GM12878 (cell line): ENCODE measurements at regions not wholly inside any gene's neighbourhood (a gene's known extent, or its start where the extent isn't known, plus 50 kb on each side); places are given as distances from the start of the nearest gene placed in this dataset.

ENCODE experiments used
- ATAC-seq: fragments of 200-7000 bp; cut with Tn5 transposase; 3 replicates; pipeline ENCODE4 v1.9.1; 2020; ENCODE audit warnings: mild to moderate bottlenecking, moderate library complexity
- BruUV-seq: library from RNA; stranded (reverse); fragments of 400-500 nt; replicated peaks from 2 replicates; lab custom pipeline; 2021; lab: Mats Ljungman, UMichigan
- CTCF ChIA-PET: fragments of 300-600 bp; sonication (Branson Sonifier 250); formaldehyde crosslinking; extraction: SDS; loops from one replicate; lab custom pipeline; 2021; ENCODE audit warnings: inconsistent platforms; lab: Yijun Ruan, JAX
- POLR2A ChIA-PET: fragments of 350-600 bp; formaldehyde crosslinking; extraction: SDS; loops from one replicate; lab custom pipeline; 2021; ENCODE audit warnings: inconsistent platforms; lab: Charles Lee
- RAD21 ChIA-PET: fragments of 300-600 bp; sonication (Branson Sonifier 250); formaldehyde crosslinking; loops from one replicate; lab custom pipeline; 2023; ENCODE audit warnings: antibody characterized with exemption; ENCODE audit not compliant: unreplicated experiment; lab: Charles Lee
- SMC1A ChIA-PET: fragments of 300-600 bp; sonication (Branson Sonifier 250); formaldehyde crosslinking; loops from one replicate; lab custom pipeline; 2023; ENCODE audit not compliant: unreplicated experiment, uncharacterized antibody; lab: Charles Lee
- DNase-seq: peaks from one replicate; pipeline ENCODE4 v3.0.0-alpha.2; 2011; ENCODE audit warnings: low read depth, low spot score
- FAIRE-seq: peaks from 3 replicates; lab custom pipeline; 2011; peaks lifted over from hg19 to GRCh38; lab: Jason Lieb, UNC
- H2AFZ ChIP-seq: 2 replicates; pipeline ENCODE4 v1.6.0; 2011; ENCODE audit warnings: low read depth, low read length, control low read depth; ENCODE audit not compliant: control insufficient read depth
- H3K27ac ChIP-seq: 2 replicates; pipeline ENCODE4 v1.5.1; 2011; ENCODE audit warnings: control low read depth; ENCODE audit not compliant: control insufficient read depth, insufficient read depth
- H3K27me3 ChIP-seq, 2 experiments: replicated peaks in 1 of 2; 2 replicates each; pipeline versions ENCODE4 v1.6.0 to v1.6.1; 2011; ENCODE audit warnings: low read length in 1 of 2; ENCODE audit not compliant: control insufficient read depth in 2 of 2, insufficient read depth in 2 of 2
- H3K36me3 ChIP-seq, 2 experiments: 2 replicates each; pipeline ENCODE4 v1.5.1; 2011; ENCODE audit warnings: low read length in 1 of 2; ENCODE audit not compliant: control insufficient read depth in 2 of 2, insufficient read depth in 2 of 2
- H3K4me1 ChIP-seq: 2 replicates; pipeline ENCODE4 v1.6.1; 2011; ENCODE audit warnings: mild to moderate bottlenecking, low read length, moderate library complexity, mixed read lengths; ENCODE audit not compliant: control insufficient read depth, insufficient read depth
- H3K4me2 ChIP-seq: 2 replicates; pipeline ENCODE4 v1.6.0; 2011; ENCODE audit warnings: control low read depth; ENCODE audit not compliant: control insufficient read depth, insufficient read depth
- H3K4me3 ChIP-seq: fragments of 200-600 bp; sonication (generic); 2 replicates; pipeline ENCODE4 v1.5.1; 2016
- H3K79me2 ChIP-seq: 2 replicates; pipeline ENCODE4 v1.6.0; 2011; ENCODE audit warnings: low read length; ENCODE audit not compliant: control insufficient read depth, insufficient read depth
- H3K9ac ChIP-seq: 2 replicates; pipeline ENCODE4 v1.8.0; 2011; ENCODE audit warnings: low read length, control low read depth, mixed read lengths; ENCODE audit not compliant: control insufficient read depth, insufficient read depth
- H3K9me3 ChIP-seq: replicated peaks from 3 replicates; pipeline ENCODE4 v1.5.1; 2011; ENCODE audit warnings: mild to moderate bottlenecking, low read length; ENCODE audit not compliant: control insufficient read depth, insufficient read depth
- H4K20me1 ChIP-seq: 2 replicates; pipeline ENCODE4 v1.6.0; 2011; ENCODE audit not compliant: control insufficient read depth, insufficient read depth
- CHD2 ChIP-seq: IDR thresholded peaks from 2 replicates; pipeline ENCODE4 v1.6.1; 2011; ENCODE audit warnings: low read depth, low read length, improper control_type of control experiment, borderline replicate concordance
- CREM ChIP-seq: IDR thresholded peaks from 2 replicates; pipeline ENCODE4 v1.6.1; 2014; ENCODE audit warnings: antibody characterized with exemption, low read depth
- DPF2 ChIP-seq: fragments of 450-650 bp; IDR thresholded peaks from 2 replicates; pipeline ENCODE4 v1.6.1; 2017; ENCODE audit warnings: mild to moderate bottlenecking
- FOXK2 ChIP-seq: fragments of 450-650 bp; IDR thresholded peaks from 2 replicates; pipeline ENCODE4 v1.6.1; 2017; ENCODE audit warnings: mild to moderate bottlenecking, moderate library complexity
- GABPA ChIP-seq: IDR thresholded peaks from 2 replicates; pipeline ENCODE4 v1.6.1; 2014; ENCODE audit warnings: antibody characterized with exemption, low read depth, mild to moderate bottlenecking, inconsistent platforms
- KAT2A ChIP-seq: conservative IDR thresholded peaks from 2 replicates; pipeline ENCODE4 v1.6.1; 2011; ENCODE audit warnings: low read depth, low read length; ENCODE audit not compliant: control insufficient read depth
- MYC ChIP-seq: IDR thresholded peaks from 2 replicates; pipeline ENCODE4 v1.6.1; 2011; ENCODE audit warnings: mild to moderate bottlenecking, low read length, moderate library complexity, inconsistent platforms; ENCODE audit not compliant: insufficient read depth, insufficient replicate concordance, insufficient read length, severe bottlenecking
- NFYA ChIP-seq: IDR thresholded peaks from 2 replicates; pipeline ENCODE4 v1.6.1; 2011; ENCODE audit warnings: low read depth, mild to moderate bottlenecking, low read length, improper control_type of control experiment, borderline replicate concordance
- RBBP5 ChIP-seq: fragments of 200-600 bp; sonication (generic); conservative IDR thresholded peaks from 2 replicates; pipeline ENCODE4 v1.6.1; 2016
- SREBF2 ChIP-seq: IDR thresholded peaks from 2 replicates; pipeline ENCODE4 v1.6.1; 2012; ENCODE audit warnings: mild to moderate bottlenecking, low read length
- SUPT20H ChIP-seq: IDR thresholded peaks from 2 replicates; pipeline ENCODE4 v1.6.1; 2011; ENCODE audit warnings: low read depth, mild to moderate bottlenecking, low read length, moderate library complexity, borderline replicate concordance; ENCODE audit not compliant: control insufficient read depth
- TAF1 ChIP-seq: IDR thresholded peaks from 2 replicates; pipeline ENCODE4 v1.6.1; 2011; ENCODE audit warnings: mild to moderate bottlenecking, low read depth, low read length, borderline replicate concordance
- WRNIP1 ChIP-seq: IDR thresholded peaks from 2 replicates; pipeline ENCODE4 v1.6.1; 2011; ENCODE audit warnings: low read depth, low read length, improper control_type of control experiment, borderline replicate concordance
- ZBED1 ChIP-seq: IDR thresholded peaks from 2 replicates; pipeline ENCODE4 v1.6.1; 2016; ENCODE audit warnings: borderline replicate concordance
- WGBS: methylation state at CpG from one replicate; pipeline ENCODE4 v1.1.6; 2016; ENCODE audit warnings: low lambda C conversion rate; ENCODE audit not compliant: insufficient replicate concordance, insufficient coverage; ENCODE audit errors: missing lambda C conversion rate; 5-methylcytosine and 5-hydroxymethylcytosine counted together
- in situ Hi-C: fragments of 300-500 bp; cut with MboI; formaldehyde crosslinking; loops from 9 replicates; pipeline ENCODE4 v1.14.3; 2018; ENCODE audit warnings: mixed read lengths
- intact Hi-C: fragments of 100-400 bp; cut with micrococcal nuclease; formaldehyde crosslinking; loops from one replicate; pipeline ENCODE4 v1.14.2; 2022; ENCODE audit not compliant: unreplicated experiment
- TF ChIP-seq, protein P1 (sequence below): fragments of 150-350 bp; IDR thresholded peaks from 2 replicates; pipeline ENCODE4 v1.6.1; 2014; ENCODE audit warnings: mild to moderate bottlenecking, low read depth, low read length
- TF ChIP-seq, protein P2 (sequence below): fragments of 450-650 bp; IDR thresholded peaks from 2 replicates; pipeline ENCODE4 v1.6.1; 2014; ENCODE audit warnings: mild to moderate bottlenecking

DNA sequence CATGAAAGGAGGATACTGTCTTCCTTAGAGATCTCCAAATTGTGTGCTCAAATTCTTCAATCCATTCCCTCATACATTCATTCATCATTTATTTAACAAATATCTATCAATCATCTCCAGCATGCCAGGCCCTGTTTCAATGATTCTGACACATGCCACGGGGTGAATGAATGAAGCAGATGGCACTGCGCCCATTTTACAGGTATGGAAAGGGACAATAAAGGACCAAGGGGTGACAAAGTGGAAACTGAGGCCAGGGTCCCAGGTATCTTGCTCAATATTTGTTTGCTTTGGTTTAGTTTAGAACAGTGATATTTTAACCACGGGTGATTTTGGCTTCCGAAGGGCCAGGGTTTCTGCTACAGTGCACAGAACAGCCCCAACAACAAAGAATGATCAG is 321.6 kb upstream of the RUNX1 start:
- ChIA-PET POLR2A (interaction anchor here (0.8 kb wide), 1 partner anchor 99 kb away, joined by 3 read pairs; no protein-coding TSS in a partner anchor), RAD21 (no interaction called here), CTCF (no interaction called here), SMC1A (no interaction called here)
- DNase-seq, result no peak
- intact Hi-C loops (no loop called here), in situ Hi-C loops (no loop called here)
- H3K27ac ChIP-seq, result no peak overlapping the region
- H3K9ac ChIP-seq, result no peak overlapping the region
- H3K4me1 ChIP-seq, result no peaks in the 10 kb centered on the region
- H3K79me2 ChIP-seq, result no peaks in the 10 kb centered on the region
- BruUV-seq, result no TSS peak
- H3K27me3 ChIP-seq, result no peaks in the 10 kb centered on the region
- H3K4me3 ChIP-seq, result no peak overlapping the region
- FAIRE-seq, result no peak
- 37% methylated on average over 4 of the region's 4 CpGs for WGBS
- no peak for TF ChIP-seq MYC
- no peak overlapping the region for H3K4me2 ChIP-seq
- no peaks in the 10 kb centered on the region for H4K20me1 ChIP-seq
- no peak overlapping the region for H2AFZ ChIP-seq
- ATAC-seq, result no peak
- no peaks in the 10 kb centered on the region for H3K36me3 ChIP-seq
- H3K9me3 ChIP-seq, result no peaks in the 10 kb centered on the region

DNA sequence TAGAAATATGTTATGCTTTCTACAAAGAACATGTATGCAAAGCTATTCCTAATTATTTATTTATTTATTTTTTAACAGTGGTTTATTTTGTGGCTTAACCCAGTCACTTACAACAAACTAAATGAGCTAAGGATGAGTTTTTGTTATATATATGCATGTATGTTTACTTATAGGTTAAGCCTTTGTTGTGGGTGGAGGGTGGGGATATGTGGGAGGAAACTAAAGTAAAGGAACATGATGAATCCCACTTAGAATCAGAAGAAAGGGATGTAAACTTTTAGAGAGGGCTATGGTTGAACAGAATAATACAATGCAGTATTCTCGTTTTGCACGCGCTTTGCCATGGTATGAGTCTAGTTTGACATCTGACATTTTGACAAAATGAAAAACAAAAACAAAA is 321.0 kb upstream of the RUNX1 start:
- intact Hi-C loops (no loop called here), in situ Hi-C loops (no loop called here)
- FAIRE-seq, result no peak
- Histone ChIP-seq H3K36me3 (no peaks in the 10 kb centered on the region), H4K20me1 (no peaks in the 10 kb centered on the region), H3K9me3 (no peaks in the 10 kb centered on the region), H3K79me2 (no peaks in the 10 kb centered on the region), H3K4me3 (no peak overlapping the region), H3K4me1 (no peaks in the 10 kb centered on the region), H3K27me3 (no peaks in the 10 kb centered on the region), H3K27ac (no peak overlapping the region), H3K4me2 (no peak overlapping the region), H2AFZ (no peak overlapping the region), H3K9ac (no peak overlapping the region)
- POLR2A ChIA-PET, result interaction anchor here (0.8 kb wide), 1 partner anchor 99 kb away, joined by 3 read pairs; no protein-coding TSS in a partner anchor
- no peak for ATAC-seq
- SMC1A ChIA-PET, result no interaction called here
- CTCF ChIA-PET, result no interaction called here
- no peak for TF ChIP-seq DPF2
- TF ChIP-seq, protein P1, sequence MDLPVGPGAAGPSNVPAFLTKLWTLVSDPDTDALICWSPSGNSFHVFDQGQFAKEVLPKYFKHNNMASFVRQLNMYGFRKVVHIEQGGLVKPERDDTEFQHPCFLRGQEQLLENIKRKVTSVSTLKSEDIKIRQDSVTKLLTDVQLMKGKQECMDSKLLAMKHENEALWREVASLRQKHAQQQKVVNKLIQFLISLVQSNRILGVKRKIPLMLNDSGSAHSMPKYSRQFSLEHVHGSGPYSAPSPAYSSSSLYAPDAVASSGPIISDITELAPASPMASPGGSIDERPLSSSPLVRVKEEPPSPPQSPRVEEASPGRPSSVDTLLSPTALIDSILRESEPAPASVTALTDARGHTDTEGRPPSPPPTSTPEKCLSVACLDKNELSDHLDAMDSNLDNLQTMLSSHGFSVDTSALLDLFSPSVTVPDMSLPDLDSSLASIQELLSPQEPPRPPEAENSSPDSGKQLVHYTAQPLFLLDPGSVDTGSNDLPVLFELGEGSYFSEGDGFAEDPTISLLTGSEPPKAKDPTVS, result no peak
- no peak for TF ChIP-seq CREM
- no peak for TF ChIP-seq WRNIP1
- TF ChIP-seq RBBP5, result no peak
- no peak for TF ChIP-seq CHD2
- TF ChIP-seq GABPA, result no peak
- no peak for TF ChIP-seq SREBF2
- no peak for TF ChIP-seq TAF1
- no peak for TF ChIP-seq SUPT20H
- no peak for TF ChIP-seq ZBED1
- no peak for TF ChIP-seq NFYA
- TF ChIP-seq FOXK2, result no peak
- TF ChIP-seq KAT2A, result no peak
- TF ChIP-seq, protein P2, sequence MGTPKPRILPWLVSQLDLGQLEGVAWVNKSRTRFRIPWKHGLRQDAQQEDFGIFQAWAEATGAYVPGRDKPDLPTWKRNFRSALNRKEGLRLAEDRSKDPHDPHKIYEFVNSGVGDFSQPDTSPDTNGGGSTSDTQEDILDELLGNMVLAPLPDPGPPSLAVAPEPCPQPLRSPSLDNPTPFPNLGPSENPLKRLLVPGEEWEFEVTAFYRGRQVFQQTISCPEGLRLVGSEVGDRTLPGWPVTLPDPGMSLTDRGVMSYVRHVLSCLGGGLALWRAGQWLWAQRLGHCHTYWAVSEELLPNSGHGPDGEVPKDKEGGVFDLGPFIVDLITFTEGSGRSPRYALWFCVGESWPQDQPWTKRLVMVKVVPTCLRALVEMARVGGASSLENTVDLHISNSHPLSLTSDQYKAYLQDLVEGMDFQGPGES, result no peak
- no peak for DNase-seq
- RAD21 ChIA-PET, result interaction anchor here (0.7 kb wide), 1 partner anchor 646 kb away, joined by 3 read pairs; no protein-coding TSS in a partner anchor
- WGBS, result 61% methylated on average over 3 of the region's 3 CpGs
- no TSS peak for BruUV-seq
